OCI-LY7 (cell line): ENCODE measurements at regions not wholly inside any gene's neighbourhood (a gene's known extent, or its start where the extent isn't known, plus 50 kb on each side); places are given as distances from the start of the nearest gene placed in this dataset.
"Not testable (repeated sequence)": the region's sequence is repeated elsewhere in the genome, so short reads cannot be mapped to it uniquely, and the experiment has no call there.

Source experiments
- BruUV-seq: library from RNA; stranded (reverse); fragments of 400-500 nt; replicated peaks from 2 replicates; lab custom pipeline; 2021; lab: Mats Ljungman, UMichigan
- CTCF ChIA-PET: fragments of 300-600 bp; sonication (Branson Sonifier 250); formaldehyde crosslinking; loops from one replicate; lab custom pipeline; 2022; ENCODE audit warnings: antibody characterized with exemption; ENCODE audit not compliant: unreplicated experiment; lab: Charles Lee
- POLR2A ChIA-PET: fragments of 300-600 bp; sonication (Branson Sonifier 250); formaldehyde crosslinking; loops from one replicate; lab custom pipeline; 2022; ENCODE audit warnings: antibody characterized with exemption; lab: Charles Lee
- DNase-seq: peaks from one replicate; pipeline ENCODE4 v3.0.0-alpha.2; 2015; ENCODE audit warnings: low spot score
- H2AFZ ChIP-seq: fragments of 200-600 bp; sonication (generic), shearing (Covaris generic); 2 replicates; pipeline ENCODE4 v1.6.1; 2014; ENCODE audit warnings: mild to moderate bottlenecking, antibody characterized with exemption, low read length, moderate library complexity
- H3K27ac ChIP-seq: fragments of 200-600 bp; sonication (generic); 2 replicates; pipeline ENCODE4 v1.5.1; 2014; ENCODE audit warnings: mixed run types, low read depth, mild to moderate bottlenecking, moderate library complexity, low read length, inconsistent platforms; ENCODE audit not compliant: poor library complexity, severe bottlenecking
- H3K36me3 ChIP-seq: fragments of 200-600 bp; sonication (generic); 2 replicates; pipeline ENCODE4 v1.6.1; 2014; ENCODE audit warnings: mild to moderate bottlenecking, antibody characterized with exemption, low read length, moderate library complexity, mixed read lengths; ENCODE audit not compliant: insufficient read depth
- H3K4me1 ChIP-seq: fragments of 200-600 bp; sonication (generic); 2 replicates; pipeline ENCODE4 v1.5.1; 2014; ENCODE audit warnings: mild to moderate bottlenecking, low read length; ENCODE audit not compliant: insufficient read depth, poor library complexity, severe bottlenecking
- H3K4me2 ChIP-seq: fragments of 200-600 bp; sonication (generic); 2 replicates; pipeline ENCODE4 v1.6.1; 2014; ENCODE audit warnings: mild to moderate bottlenecking, low read length
- H3K4me3 ChIP-seq: fragments of 200-600 bp; sonication (generic); 2 replicates; pipeline ENCODE4 v1.5.1; 2014; ENCODE audit warnings: mild to moderate bottlenecking, low read depth, low read length; ENCODE audit not compliant: poor library complexity, severe bottlenecking
- H3K79me2 ChIP-seq: fragments of 200-600 bp; sonication (generic); 2 replicates; pipeline ENCODE4 v1.6.1; 2016; ENCODE audit warnings: low read depth, mild to moderate bottlenecking, low read length, moderate library complexity, mixed read lengths; ENCODE audit not compliant: insufficient read depth
- H3K9me2 ChIP-seq: fragments of 200-600 bp; sonication (generic); 2 replicates; pipeline ENCODE4 v1.6.1; 2016; ENCODE audit warnings: mild to moderate bottlenecking, low read length, mixed read lengths; ENCODE audit not compliant: insufficient read depth
- H3K9me3 ChIP-seq: fragments of 200-600 bp; sonication (generic); 2 replicates; pipeline ENCODE4 v1.6.1; 2014; ENCODE audit warnings: mild to moderate bottlenecking, mixed run types, low read length, mixed read lengths
- H4K20me1 ChIP-seq: fragments of 200-600 bp; sonication (generic); 2 replicates; pipeline ENCODE4 v1.6.1; 2014; ENCODE audit warnings: mild to moderate bottlenecking, antibody characterized with exemption, low read length, moderate library complexity, mixed read lengths; ENCODE audit not compliant: insufficient read depth
- EZH2phosphoT487 ChIP-seq: fragments of 200-600 bp; sonication (generic); IDR thresholded peaks from 2 replicates; pipeline ENCODE4 v1.6.1; 2018; ENCODE audit warnings: low read depth, borderline replicate concordance, mild to moderate bottlenecking, mixed run types, antibody characterized with exemption, low read length, moderate library complexity, mixed read lengths
- intact Hi-C: fragments of 100-400 bp; cut with micrococcal nuclease; formaldehyde crosslinking; loops from one replicate; pipeline ENCODE4 v1.10.0; 2022; ENCODE audit not compliant: unreplicated experiment
- TF ChIP-seq, protein P1 (sequence below): fragments of 200-600 bp; sonication (generic); conservative IDR thresholded peaks from 2 replicates; pipeline ENCODE4 v1.5.1; 2014; ENCODE audit warnings: mild to moderate bottlenecking, antibody characterized with exemption, low read length, moderate library complexity, mixed read lengths

DNA sequence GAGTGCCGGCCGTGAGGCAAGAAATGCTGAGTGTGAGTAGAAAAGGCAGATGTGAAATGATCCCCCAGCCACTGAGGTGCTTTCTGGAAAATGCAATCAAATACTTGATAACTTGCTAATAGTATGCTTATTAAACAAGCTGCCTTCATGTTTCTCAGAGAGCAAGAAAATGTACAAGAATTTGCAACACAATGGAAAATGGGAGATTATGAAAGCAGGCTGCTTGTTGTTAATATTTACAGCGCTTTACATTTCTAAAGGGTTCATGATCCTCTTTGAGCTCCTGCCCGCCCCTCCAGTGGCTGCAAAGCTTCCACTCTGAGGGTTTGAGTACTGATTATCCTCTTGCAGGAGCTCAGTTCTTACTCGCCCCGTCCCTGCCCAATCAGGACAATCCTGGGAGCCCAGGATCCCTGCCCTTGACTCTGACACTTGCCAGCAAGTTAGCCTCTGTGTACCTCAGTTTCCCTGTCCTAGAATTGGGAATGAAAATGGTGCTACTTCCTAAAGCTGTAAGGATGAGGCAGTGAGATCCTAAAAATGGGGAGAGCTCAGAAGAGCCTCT is 645.1 kb downstream of the TBC1D22A start:
- no peak for DNase-seq
- H3K9me2 ChIP-seq = no peaks in the 10 kb centered on the region
- no peaks in the 10 kb centered on the region for H3K9me3 ChIP-seq
- H3K36me3 ChIP-seq = no peaks in the 10 kb centered on the region
- no peak overlapping the region for H3K4me3 ChIP-seq
- H2AFZ ChIP-seq = no peak overlapping the region
- ChIA-PET POLR2A (no interaction called here), CTCF (interaction anchor here (0.6 kb wide), 1 partner anchor 462 kb away, joined by 3 read pairs; no protein-coding TSS in a partner anchor)
- H3K27ac ChIP-seq = no peak overlapping the region
- H3K4me2 ChIP-seq = no peak overlapping the region
- TF ChIP-seq EZH2phosphoT487 = no peak
- TF ChIP-seq, protein P1, sequence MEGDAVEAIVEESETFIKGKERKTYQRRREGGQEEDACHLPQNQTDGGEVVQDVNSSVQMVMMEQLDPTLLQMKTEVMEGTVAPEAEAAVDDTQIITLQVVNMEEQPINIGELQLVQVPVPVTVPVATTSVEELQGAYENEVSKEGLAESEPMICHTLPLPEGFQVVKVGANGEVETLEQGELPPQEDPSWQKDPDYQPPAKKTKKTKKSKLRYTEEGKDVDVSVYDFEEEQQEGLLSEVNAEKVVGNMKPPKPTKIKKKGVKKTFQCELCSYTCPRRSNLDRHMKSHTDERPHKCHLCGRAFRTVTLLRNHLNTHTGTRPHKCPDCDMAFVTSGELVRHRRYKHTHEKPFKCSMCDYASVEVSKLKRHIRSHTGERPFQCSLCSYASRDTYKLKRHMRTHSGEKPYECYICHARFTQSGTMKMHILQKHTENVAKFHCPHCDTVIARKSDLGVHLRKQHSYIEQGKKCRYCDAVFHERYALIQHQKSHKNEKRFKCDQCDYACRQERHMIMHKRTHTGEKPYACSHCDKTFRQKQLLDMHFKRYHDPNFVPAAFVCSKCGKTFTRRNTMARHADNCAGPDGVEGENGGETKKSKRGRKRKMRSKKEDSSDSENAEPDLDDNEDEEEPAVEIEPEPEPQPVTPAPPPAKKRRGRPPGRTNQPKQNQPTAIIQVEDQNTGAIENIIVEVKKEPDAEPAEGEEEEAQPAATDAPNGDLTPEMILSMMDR = no peak
- H3K4me1 ChIP-seq = no peaks in the 10 kb centered on the region
- intact Hi-C loops = no loop called here
- H3K79me2 ChIP-seq = no peaks in the 10 kb centered on the region
- BruUV-seq = no TSS peak
- no peaks in the 10 kb centered on the region for H4K20me1 ChIP-seq

DNA sequence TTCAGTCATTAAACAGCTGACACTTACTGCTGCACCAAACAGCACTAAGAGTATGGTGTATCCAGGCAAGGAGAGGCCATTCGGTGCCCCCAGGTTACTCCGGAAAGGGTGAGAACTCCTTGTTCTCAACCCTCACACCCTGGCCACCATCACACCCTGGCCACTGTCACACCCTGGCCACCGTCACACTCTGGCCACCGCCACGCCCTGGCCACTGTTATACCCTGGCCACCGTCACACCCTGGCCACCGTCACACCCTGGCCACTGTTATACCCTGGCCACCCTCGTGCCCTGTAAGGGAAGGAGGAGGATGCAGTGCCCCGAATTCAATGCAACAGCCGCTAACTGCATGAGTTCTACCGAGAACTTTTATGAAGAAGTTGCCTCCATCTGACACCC is 644.4 kb downstream of the TBC1D22A start:
- intact Hi-C loops = no loop called here
- Histone ChIP-seq H3K9me2 (no peaks in the 10 kb centered on the region), H3K4me3 (no peak overlapping the region), H3K4me1 (no peaks in the 10 kb centered on the region), H4K20me1 (no peaks in the 10 kb centered on the region), H3K4me2 (no peak overlapping the region), H3K27ac (no peak overlapping the region), H3K36me3 (no peaks in the 10 kb centered on the region), H2AFZ (no peak overlapping the region), H3K79me2 (no peaks in the 10 kb centered on the region), H3K9me3 (no peaks in the 10 kb centered on the region)
- no TSS peak for BruUV-seq
- DNase-seq = no peak
- ChIA-PET POLR2A (no interaction called here), CTCF (no interaction called here)
- TF ChIP-seq, protein P1 = no peak
- TF ChIP-seq EZH2phosphoT487 = no peak

DNA sequence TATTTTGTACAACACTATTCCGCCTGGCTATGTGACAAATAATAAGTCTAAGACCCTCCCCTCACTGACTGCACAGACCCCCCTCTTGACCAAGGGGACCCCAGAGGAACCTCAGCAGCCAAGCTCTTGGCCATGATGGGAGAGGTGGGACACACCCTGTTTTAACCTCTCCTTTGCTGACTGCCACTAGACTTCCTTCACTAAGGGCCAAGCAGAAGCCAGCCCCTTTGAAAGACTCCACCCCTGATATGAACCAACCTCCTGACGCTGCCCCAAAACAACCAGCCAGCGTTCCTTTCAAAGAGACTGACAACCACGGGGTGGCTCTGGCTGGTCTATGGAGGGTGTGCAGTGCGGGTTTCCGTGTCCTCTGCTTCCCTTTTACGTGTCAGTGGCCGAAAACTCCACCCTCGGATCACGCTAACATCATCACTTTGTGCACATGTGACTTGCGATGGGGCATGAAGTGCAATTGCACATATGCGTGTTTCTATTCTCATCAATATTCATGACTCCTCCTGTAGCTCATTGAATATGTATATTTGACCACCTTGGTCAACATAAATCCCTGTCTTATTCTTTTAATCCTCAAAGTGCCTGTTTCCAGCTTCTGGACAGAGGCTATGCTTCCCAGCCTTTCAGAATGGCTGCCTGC is 643.9 kb downstream of the TBC1D22A start:
- TF ChIP-seq, protein P1 = no peak
- TF ChIP-seq EZH2phosphoT487 = no peak
- no peak for DNase-seq
- Histone ChIP-seq H3K4me1 (no peaks in the 10 kb centered on the region), H4K20me1 (no peaks in the 10 kb centered on the region), H3K27ac (no peak overlapping the region), H2AFZ (no peak overlapping the region), H3K9me2 (no peaks in the 10 kb centered on the region), H3K9me3 (no peaks in the 10 kb centered on the region), H3K36me3 (no peaks in the 10 kb centered on the region), H3K4me3 (no peak overlapping the region), H3K79me2 (no peaks in the 10 kb centered on the region), H3K4me2 (no peak overlapping the region)
- no TSS peak for BruUV-seq
- ChIA-PET POLR2A (no interaction called here), CTCF (no interaction called here)
- intact Hi-C loops = no loop called here

DNA sequence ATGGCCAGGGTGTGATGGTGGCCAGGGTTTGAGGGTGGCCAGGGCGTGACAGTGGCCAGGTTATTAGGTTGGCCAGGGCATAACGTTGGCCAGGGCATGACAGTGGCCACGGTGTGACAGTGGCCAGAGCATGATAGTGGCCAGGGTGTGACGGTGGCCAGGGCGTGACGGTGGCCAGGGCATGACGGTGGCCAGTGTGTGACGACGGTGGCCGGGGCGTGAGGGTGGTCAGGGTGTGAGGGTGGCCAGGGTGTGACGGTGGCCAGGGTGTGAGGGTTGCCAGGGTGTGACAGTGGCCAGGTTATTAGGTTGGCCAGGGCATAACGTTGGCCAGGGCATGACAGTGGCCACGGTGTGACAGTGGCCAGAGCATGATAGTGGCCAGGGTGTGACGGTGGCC is 642.8 kb downstream of the TBC1D22A start:
- H3K4me3 ChIP-seq, POLR2A ChIA-PET, H3K79me2 ChIP-seq, H3K4me1 ChIP-seq, H3K36me3 ChIP-seq, intact Hi-C loops, BruUV-seq, H3K4me2 ChIP-seq, H2AFZ ChIP-seq, H4K20me1 ChIP-seq, H3K27ac ChIP-seq, H3K9me2 ChIP-seq, H3K9me3 ChIP-seq, CTCF ChIA-PET, DNase-seq: not testable (repeated sequence)
